ENCODE measurements at regions not wholly inside any gene's neighbourhood (a gene's known extent, or its start where the extent isn't known, plus 50 kb on each side); places are given as distances from the start of the nearest gene placed in this dataset.

DNA sequence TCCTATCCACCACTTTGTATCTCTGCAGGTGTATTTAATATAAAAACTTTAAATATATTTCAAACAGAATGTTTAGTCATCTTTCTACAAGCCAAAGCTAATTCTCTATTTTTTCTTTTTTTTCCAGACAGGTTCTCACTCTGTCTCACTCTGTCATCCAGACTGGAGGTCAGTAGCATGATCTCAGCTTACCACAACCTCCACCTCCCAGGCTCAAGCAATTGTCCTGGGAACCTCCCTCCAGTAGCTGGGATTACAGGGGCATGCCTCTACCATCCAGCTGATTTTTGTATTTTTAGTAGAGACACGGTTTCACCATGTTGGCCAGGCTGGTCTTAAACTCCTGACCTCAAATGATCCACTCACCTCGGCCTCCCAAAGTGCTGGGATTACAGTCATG is 202.6 kb downstream of the VGLL3 start:
- no peaks in the 10 kb centered on the region for H3K27me3 Mint-ChIP-seq
- Histone ChIP-seq H3K27me3 (replicated peaks in 1 of 4; ENCODE audit: control extremely low read depth in 1 of 4, control insufficient read depth in 3 of 4, insufficient read depth in 4 of 4, low read length in 3 of 4) (no peaks in the 10 kb centered on the region), H3K4me1 (ENCODE audit: control insufficient read depth in 2 of 2, insufficient read depth in 2 of 2, low read length in 2 of 2) (no peaks in the 10 kb centered on the region), H2AFZ (ENCODE audit: insufficient read depth, low read depth, low read length, poor library complexity, severe bottlenecking) (no peak overlapping the region), H3K79me2 (ENCODE audit: control insufficient read depth, insufficient read depth, low read length) (no peaks in the 10 kb centered on the region), H3K9ac (ENCODE audit: low read length) (no peak overlapping the region), H3K36me3 (replicated peaks in 1 of 2; ENCODE audit: control extremely low read depth in 1 of 2, control insufficient read depth in 1 of 2, extremely low read depth in 1 of 2, insufficient read depth in 2 of 2, low read length in 1 of 2) (no peaks in the 10 kb centered on the region), H3K4me2 (replicated peaks; ENCODE audit: low read depth, low read length, poor library complexity, severe bottlenecking) (no peak overlapping the region), H3K9me3 (ENCODE audit: control extremely low read depth in 1 of 3, control insufficient read depth in 2 of 3, insufficient read depth in 1 of 3, low read length in 2 of 3) (no peaks in the 10 kb centered on the region), H3K4me3 (ENCODE audit: control extremely low read depth in 1 of 5, extremely low read depth in 1 of 5, insufficient read depth in 1 of 5, low read depth in 2 of 5, low read length in 4 of 5) (no peak overlapping the region), H3K27ac (ENCODE audit: low read length in 2 of 2) (no peak overlapping the region), H4K20me1 (ENCODE audit: control insufficient read depth, insufficient read depth, low read length, poor library complexity, severe bottlenecking) (no peaks in the 10 kb centered on the region)
- no peak overlapping the region for H3K4me3 Mint-ChIP-seq
- WGBS (ENCODE audit: insufficient coverage): 72% methylated on average over 2 of the region's 2 CpGs
- intact Hi-C loops (cut with micrococcal nuclease): no loop called here
- H3K9me3 Mint-ChIP-seq (ENCODE audit: insufficient read depth): no peaks in the 10 kb centered on the region
- no peak for DNase-seq
- CTCF ChIA-PET: no interaction called here
- ATAC-seq (ENCODE audit: low read depth): no peak
- no peak for TF ChIP-seq EZH2 (IDR thresholded peaks at IDR 0.05; ENCODE audit: borderline replicate concordance, insufficient read depth, low read depth, low read length, poor library complexity, severe bottlenecking)
- TF ChIP-seq, protein P1, sequence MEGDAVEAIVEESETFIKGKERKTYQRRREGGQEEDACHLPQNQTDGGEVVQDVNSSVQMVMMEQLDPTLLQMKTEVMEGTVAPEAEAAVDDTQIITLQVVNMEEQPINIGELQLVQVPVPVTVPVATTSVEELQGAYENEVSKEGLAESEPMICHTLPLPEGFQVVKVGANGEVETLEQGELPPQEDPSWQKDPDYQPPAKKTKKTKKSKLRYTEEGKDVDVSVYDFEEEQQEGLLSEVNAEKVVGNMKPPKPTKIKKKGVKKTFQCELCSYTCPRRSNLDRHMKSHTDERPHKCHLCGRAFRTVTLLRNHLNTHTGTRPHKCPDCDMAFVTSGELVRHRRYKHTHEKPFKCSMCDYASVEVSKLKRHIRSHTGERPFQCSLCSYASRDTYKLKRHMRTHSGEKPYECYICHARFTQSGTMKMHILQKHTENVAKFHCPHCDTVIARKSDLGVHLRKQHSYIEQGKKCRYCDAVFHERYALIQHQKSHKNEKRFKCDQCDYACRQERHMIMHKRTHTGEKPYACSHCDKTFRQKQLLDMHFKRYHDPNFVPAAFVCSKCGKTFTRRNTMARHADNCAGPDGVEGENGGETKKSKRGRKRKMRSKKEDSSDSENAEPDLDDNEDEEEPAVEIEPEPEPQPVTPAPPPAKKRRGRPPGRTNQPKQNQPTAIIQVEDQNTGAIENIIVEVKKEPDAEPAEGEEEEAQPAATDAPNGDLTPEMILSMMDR (IDR thresholded peaks at IDR 0.05): no peak
- no peak overlapping the region for H3K27ac Mint-ChIP-seq
- POLR2A ChIA-PET: no interaction called here
- no peaks in the 10 kb centered on the region for H3K4me1 Mint-ChIP-seq

DNA sequence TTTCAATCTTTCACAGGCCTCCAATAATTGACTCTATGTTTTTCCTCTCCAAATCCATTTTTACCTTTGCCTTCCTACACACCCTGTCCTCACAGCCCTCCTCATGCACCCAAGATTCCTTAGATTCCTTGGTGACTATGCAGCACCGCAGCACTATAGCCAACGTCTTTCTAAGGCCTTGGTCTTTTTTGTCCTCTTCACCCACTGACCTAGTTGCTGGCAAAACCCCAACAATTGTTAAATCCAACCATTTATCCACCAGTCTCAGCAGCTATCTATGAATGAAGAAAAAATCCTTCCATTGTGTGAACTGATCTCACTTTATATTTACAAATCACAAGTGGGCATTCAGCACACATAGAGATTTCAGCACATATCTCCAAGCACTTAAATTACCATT is 203.9 kb downstream of the VGLL3 start:
- POLR2A ChIA-PET: no interaction called here
- Histone ChIP-seq H3K9me3 (ENCODE audit: control extremely low read depth in 1 of 3, control insufficient read depth in 2 of 3, insufficient read depth in 1 of 3, low read length in 2 of 3) (no peaks in the 10 kb centered on the region), H3K9ac (ENCODE audit: low read length) (no peak overlapping the region), H2AFZ (ENCODE audit: insufficient read depth, low read depth, low read length, poor library complexity, severe bottlenecking) (no peak overlapping the region), H3K79me2 (ENCODE audit: control insufficient read depth, insufficient read depth, low read length) (no peaks in the 10 kb centered on the region), H3K27me3 (replicated peaks in 1 of 4; ENCODE audit: control extremely low read depth in 1 of 4, control insufficient read depth in 3 of 4, insufficient read depth in 4 of 4, low read length in 3 of 4) (no peaks in the 10 kb centered on the region), H3K4me2 (replicated peaks; ENCODE audit: low read depth, low read length, poor library complexity, severe bottlenecking) (no peak overlapping the region), H3K4me3 (ENCODE audit: control extremely low read depth in 1 of 5, extremely low read depth in 1 of 5, insufficient read depth in 1 of 5, low read depth in 2 of 5, low read length in 4 of 5) (no peak overlapping the region), H3K4me1 (ENCODE audit: control insufficient read depth in 2 of 2, insufficient read depth in 2 of 2, low read length in 2 of 2) (no peaks in the 10 kb centered on the region), H3K27ac (ENCODE audit: low read length in 2 of 2) (no peak overlapping the region), H4K20me1 (ENCODE audit: control insufficient read depth, insufficient read depth, low read length, poor library complexity, severe bottlenecking) (no peaks in the 10 kb centered on the region), H3K36me3 (replicated peaks in 1 of 2; ENCODE audit: control extremely low read depth in 1 of 2, control insufficient read depth in 1 of 2, extremely low read depth in 1 of 2, insufficient read depth in 2 of 2, low read length in 1 of 2) (no peaks in the 10 kb centered on the region)
- Mint-ChIP-seq H3K9me3 (ENCODE audit: insufficient read depth) (no peaks in the 10 kb centered on the region), H3K27me3 (no peaks in the 10 kb centered on the region), H3K4me3 (no peak overlapping the region), H3K4me1 (no peaks in the 10 kb centered on the region), H3K27ac (no peak overlapping the region)
- CTCF ChIA-PET: no interaction called here
- no peak for TF ChIP-seq EZH2 (IDR thresholded peaks at IDR 0.05; ENCODE audit: borderline replicate concordance, insufficient read depth, low read depth, low read length, poor library complexity, severe bottlenecking)
- TF ChIP-seq, protein P1 (IDR thresholded peaks at IDR 0.05): no peak
- DNase-seq (no peak), ATAC-seq (ENCODE audit: low read depth) (no peak)
- intact Hi-C loops (cut with micrococcal nuclease): no loop called here
- WGBS (ENCODE audit: insufficient coverage): 52% methylated on average over 2 of the region's 2 CpGs
